Testis (tissue), 2 donors: ENCODE measurements at regions not wholly inside any gene's neighbourhood (a gene's known extent, or its start where the extent isn't known, plus 50 kb on each side); places are given as distances from the start of the nearest gene placed in this dataset.

Experiments used
- DNase-seq: peaks from one replicate; pipeline ENCODE4 v3.0.0-alpha.2; 2019
- H3K27ac ChIP-seq, 2 donors: fragments of 200-600 bp; sonication (generic); one replicate each; pipeline ENCODE4 v1.5.1; 2019
- H3K27me3 ChIP-seq: fragments of 200-600 bp; sonication (generic); one replicate; pipeline ENCODE4 v1.5.1; 2019
- H3K36me3 ChIP-seq: fragments of 200-600 bp; sonication (generic); one replicate; pipeline ENCODE4 v1.5.1; 2017; ENCODE audit warnings: low read depth; ENCODE audit errors: missing control alignments
- H3K4me1 ChIP-seq: fragments of 200-600 bp; sonication (generic); one replicate; pipeline ENCODE4 v1.5.1; 2019
- H3K4me3 ChIP-seq, 2 donors: fragments of 200-600 bp; sonication (generic); one replicate each; pipeline ENCODE4 v1.5.1; 2017 to 2019
- H3K9me3 ChIP-seq: fragments of 200-600 bp; sonication (generic); one replicate; pipeline ENCODE4 v1.5.1; 2017
- POLR2A ChIP-seq: fragments of 450-650 bp; IDR thresholded peaks from one replicate; pipeline ENCODE4 v1.6.1; 2017; ENCODE audit warnings: antibody characterized with exemption, mild to moderate bottlenecking, moderate library complexity
- WGBS, 2 donors: methylation state at CpG; one replicate each; pipeline ENCODE4 v1.1.5; 2018; 5-methylcytosine and 5-hydroxymethylcytosine counted together
- intact Hi-C: fragments of 100-400 bp; cut with DNase I; formaldehyde crosslinking; loops from one replicate; pipeline ENCODE4 v1.15.1; 2023; ENCODE audit warnings: low total_unique reads
- TF ChIP-seq, protein P1 (sequence below), 3 experiments: fragments of 450-650 bp in 2 of 3; fragments of 200-600 bp in 1 of 3; sonication (generic) in 1 of 3; IDR thresholded peaks; one replicate each; pipeline ENCODE4 v1.5.1; 2016 to 2019; ENCODE audit warnings: antibody characterized with exemption in 3 of 3, mild to moderate bottlenecking in 2 of 3, moderate library complexity in 1 of 3

DNA sequence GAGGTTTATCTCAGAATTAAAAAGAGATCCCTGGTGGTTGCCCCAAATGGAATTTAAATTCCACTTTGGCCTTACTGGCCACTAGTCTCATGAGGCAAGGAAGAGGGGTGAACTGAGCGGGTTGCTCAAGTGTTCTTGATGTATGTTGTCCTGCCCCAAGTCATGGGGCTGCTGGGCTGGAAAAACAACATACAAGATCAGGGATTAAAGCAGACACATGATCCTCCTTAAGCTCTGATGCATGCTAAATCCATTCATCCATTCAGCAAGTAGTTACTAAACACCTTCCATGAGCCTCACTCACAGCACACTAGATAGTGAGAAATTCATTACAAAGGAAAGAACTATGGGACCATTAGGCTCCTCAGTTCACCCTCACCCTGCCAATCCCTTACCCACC is 196.3 kb downstream of the MREG start:
- 93% methylated on average over 1 of the region's 1 CpG for WGBS, 2 donors
- H3K36me3 ChIP-seq = no peaks in the 10 kb centered on the region
- intact Hi-C loops = no loop called here

GRCh38 chr2:215816424-215816823 is 196.9 kb downstream of the MREG start:
- TF ChIP-seq, protein P1, sequence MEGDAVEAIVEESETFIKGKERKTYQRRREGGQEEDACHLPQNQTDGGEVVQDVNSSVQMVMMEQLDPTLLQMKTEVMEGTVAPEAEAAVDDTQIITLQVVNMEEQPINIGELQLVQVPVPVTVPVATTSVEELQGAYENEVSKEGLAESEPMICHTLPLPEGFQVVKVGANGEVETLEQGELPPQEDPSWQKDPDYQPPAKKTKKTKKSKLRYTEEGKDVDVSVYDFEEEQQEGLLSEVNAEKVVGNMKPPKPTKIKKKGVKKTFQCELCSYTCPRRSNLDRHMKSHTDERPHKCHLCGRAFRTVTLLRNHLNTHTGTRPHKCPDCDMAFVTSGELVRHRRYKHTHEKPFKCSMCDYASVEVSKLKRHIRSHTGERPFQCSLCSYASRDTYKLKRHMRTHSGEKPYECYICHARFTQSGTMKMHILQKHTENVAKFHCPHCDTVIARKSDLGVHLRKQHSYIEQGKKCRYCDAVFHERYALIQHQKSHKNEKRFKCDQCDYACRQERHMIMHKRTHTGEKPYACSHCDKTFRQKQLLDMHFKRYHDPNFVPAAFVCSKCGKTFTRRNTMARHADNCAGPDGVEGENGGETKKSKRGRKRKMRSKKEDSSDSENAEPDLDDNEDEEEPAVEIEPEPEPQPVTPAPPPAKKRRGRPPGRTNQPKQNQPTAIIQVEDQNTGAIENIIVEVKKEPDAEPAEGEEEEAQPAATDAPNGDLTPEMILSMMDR (IDR thresholded peaks at IDR 0.05) = no peak
- no peak for TF ChIP-seq POLR2A
- Histone ChIP-seq H3K36me3 (no peaks in the 10 kb centered on the region), H3K27ac (no peak overlapping the region), H3K9me3 (no peaks in the 10 kb centered on the region), H3K27me3 (no peaks in the 10 kb centered on the region), H3K4me3 (no peak overlapping the region), H3K4me1 (no peaks in the 10 kb centered on the region)
- no peak for DNase-seq
- WGBS, 2 donors = 87 to 90% methylated on average over 5 of the region's 5 CpGs
- intact Hi-C loops = no loop called here

More for the DNA sequence above, 196.3 kb downstream of the MREG start:
- TF ChIP-seq POLR2A = no peak
- TF ChIP-seq, protein P1 (IDR thresholded peaks at IDR 0.05) = no peak
- no peak overlapping the region for H3K27ac ChIP-seq
- H3K4me1 ChIP-seq = no peaks in the 10 kb centered on the region
- H3K9me3 ChIP-seq = no peaks in the 10 kb centered on the region
- DNase-seq = no peak
- H3K27me3 ChIP-seq = no peaks in the 10 kb centered on the region
- H3K4me3 ChIP-seq = no peak overlapping the region

DNA sequence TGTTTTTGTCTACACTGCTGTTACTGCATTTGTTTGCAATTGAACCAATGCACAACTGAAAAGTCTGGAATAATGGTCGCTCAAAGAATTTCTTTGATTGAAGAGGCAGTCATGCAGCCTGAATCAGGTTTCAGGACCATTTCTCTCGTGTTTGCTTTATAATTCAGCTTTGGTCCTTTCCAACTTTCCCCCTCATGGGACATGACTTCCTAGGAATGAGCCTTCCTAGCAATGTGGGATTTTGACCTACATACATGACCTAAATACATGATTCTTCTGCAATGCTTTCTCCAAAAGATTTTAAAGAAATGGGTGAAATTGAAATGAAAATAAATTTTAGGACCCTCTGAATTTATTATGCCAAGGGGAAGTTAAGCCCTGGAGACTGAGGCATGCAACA is 197.4 kb downstream of the MREG start:
- H3K27ac ChIP-seq = no peak overlapping the region
- no peak for DNase-seq
- no peaks in the 10 kb centered on the region for H3K4me1 ChIP-seq
- H3K27me3 ChIP-seq = no peaks in the 10 kb centered on the region
- 66 to 73% methylated on average over 2 of the region's 2 CpGs for WGBS, 2 donors
- intact Hi-C loops = no loop called here
- H3K36me3 ChIP-seq = no peaks in the 10 kb centered on the region
- H3K9me3 ChIP-seq = no peaks in the 10 kb centered on the region
- no peak for TF ChIP-seq POLR2A
- TF ChIP-seq, protein P1 (IDR thresholded peaks at IDR 0.05) = no peak
- H3K4me3 ChIP-seq = no peak overlapping the region

DNA sequence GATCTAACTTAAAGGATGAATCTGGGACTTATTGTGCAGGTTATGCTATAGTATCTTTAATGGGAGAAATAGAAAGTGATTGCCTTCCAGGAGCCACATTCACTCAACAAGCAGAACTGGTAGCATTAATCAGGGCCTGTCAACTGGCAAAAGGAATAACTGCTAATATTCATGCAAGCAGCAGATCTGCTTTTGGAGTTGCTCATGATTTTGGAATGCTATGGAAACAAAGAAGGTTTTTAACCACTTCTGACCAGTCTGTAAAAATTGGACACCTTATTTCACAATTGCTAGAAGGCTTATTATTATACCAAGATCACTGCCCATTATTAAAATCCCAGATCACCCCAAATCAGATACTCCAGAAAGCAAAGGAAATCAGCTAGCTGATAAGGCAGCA is 200.4 kb downstream of the MREG start:
- intact Hi-C loops = no loop called here

More for the DNA sequence above, 200.4 kb downstream of the MREG start:
- DNase-seq = no peak
- Histone ChIP-seq H3K27ac (no peak overlapping the region), H3K4me3 (no peak overlapping the region), H3K36me3 (no peaks in the 10 kb centered on the region), H3K4me1 (no peaks in the 10 kb centered on the region), H3K9me3 (no peaks in the 10 kb centered on the region), H3K27me3 (no peaks in the 10 kb centered on the region)
- TF ChIP-seq, protein P1 (IDR thresholded peaks at IDR 0.05) = no peak
- no peak for TF ChIP-seq POLR2A
